ENCODE measurements at regions not wholly inside any gene's neighbourhood (a gene's known extent, or its start where the extent isn't known, plus 50 kb on each side); places are given as distances from the start of the nearest gene placed in this dataset.
A peak's percentile ranks its signal among the peaks of the same experiment; 100 is the strongest.

GRCh38 chr20:10805764-10806163 lies 132.0 kb upstream of the JAG1 start:
- 0 out of 7 replicates have a peak, but pooled peaks cover 0 to 5% (median 0%) of the 10 kb centered on the region in 4 experiments for H3K4me1 ChIP-seq (replicated peaks in 1 of 4; ENCODE audit: control insufficient read depth in 3 of 4, insufficient read depth in 4 of 4, low read length in 3 of 4)
- H3K9me3 ChIP-seq (ENCODE audit: insufficient read depth in 2 of 2, low read depth in 1 of 2, low read length in 1 of 2) = no peaks in the 10 kb centered on the region
- ChIA-PET POLR2A (ENCODE audit: partially characterized antibody) (interaction anchor here (1.4 kb wide), 1 partner anchor 12 kb away, joined by 6 read pairs; no protein-coding TSS in a partner anchor), CTCF (ENCODE audit: partially characterized antibody) (interaction anchor here (1.2 kb wide), 1 partner anchor 140 kb away, joined by 3 read pairs; no protein-coding TSS in a partner anchor)
- TF ChIP-seq JUN (IDR thresholded peaks at IDR 0.05; ENCODE audit: low read depth, low read length) = no peak
- TF ChIP-seq SIRT6 (IDR thresholded peaks at IDR 0.05; ENCODE audit: low read length) = no peak
- TF ChIP-seq KDM5A (IDR thresholded peaks at IDR 0.05; ENCODE audit: low read length) = no peak
- TF ChIP-seq RFX5 (IDR thresholded peaks at IDR 0.05; ENCODE audit: borderline replicate concordance, low read depth, low read length) = no peak
- TF ChIP-seq GABPA (IDR thresholded peaks at IDR 0.05; ENCODE audit: borderline replicate concordance, insufficient read depth, low read length) = no peak
- TF ChIP-seq, protein P1, sequence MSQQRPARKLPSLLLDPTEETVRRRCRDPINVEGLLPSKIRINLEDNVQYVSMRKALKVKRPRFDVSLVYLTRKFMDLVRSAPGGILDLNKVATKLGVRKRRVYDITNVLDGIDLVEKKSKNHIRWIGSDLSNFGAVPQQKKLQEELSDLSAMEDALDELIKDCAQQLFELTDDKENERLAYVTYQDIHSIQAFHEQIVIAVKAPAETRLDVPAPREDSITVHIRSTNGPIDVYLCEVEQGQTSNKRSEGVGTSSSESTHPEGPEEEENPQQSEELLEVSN (IDR thresholded peaks at IDR 0.05) = no peak
- no peak for TF ChIP-seq EGR1 (IDR thresholded peaks at IDR 0.05; ENCODE audit: borderline replicate concordance, low read depth, low read length)
- TF ChIP-seq RBBP5 (IDR thresholded peaks at IDR 0.05; ENCODE audit: borderline replicate concordance, low read depth, low read length) = no peak
- TF ChIP-seq FOSL1 (IDR thresholded peaks at IDR 0.05; ENCODE audit: insufficient read depth, low read depth, low read length) = no peak
- TF ChIP-seq RXRA (IDR thresholded peaks at IDR 0.05; ENCODE audit: insufficient read depth, low read depth, low read length) = no peak
- no peak for TF ChIP-seq JUND (IDR thresholded peaks at IDR 0.05; ENCODE audit: low read length)
- peak overlapping the region; percentile 84; the same call in 1 of the 2 replicates for H2AFZ ChIP-seq (ENCODE audit: low read length)
- no peak overlapping the region for H3K4me3 ChIP-seq (ENCODE audit: extremely low read depth in 1 of 4, insufficient read depth in 2 of 4, low read depth in 3 of 4, low read length in 4 of 4)
- H2BK12ac ChIP-seq (ENCODE audit: low read depth, low read length) = no peak overlapping the region
- no peak overlapping the region for H2BK20ac ChIP-seq (ENCODE audit: low read length)
- DNase-seq (ENCODE audit: low read depth in 1 of 2, low spot score in 2 of 2) = no peak
- no peaks in the 10 kb centered on the region for H3K79me2 ChIP-seq (ENCODE audit: control insufficient read depth in 1 of 2, insufficient read depth in 2 of 2, low read length in 2 of 2)
- H3K4ac ChIP-seq (replicated peaks; ENCODE audit: insufficient read length, low read depth, low read length) = no peak overlapping the region
- H3K14ac ChIP-seq (ENCODE audit: insufficient read length) = no peak overlapping the region
- FAIRE-seq = no peak
- no peak overlapping the region for H4K5ac ChIP-seq (ENCODE audit: insufficient read length, low read depth, low read length)
- no peaks in the 10 kb centered on the region for H3K27me3 ChIP-seq (replicated peaks in 1 of 4; ENCODE audit: control insufficient read depth in 3 of 4, extremely low read depth in 1 of 4, insufficient read depth in 3 of 4, low read length in 3 of 4)
- H3K9ac ChIP-seq (replicated peaks in 1 of 4; ENCODE audit: extremely low read depth in 1 of 4, low read depth in 3 of 4, low read length in 3 of 4) = no peak overlapping the region
- H2BK5ac ChIP-seq (ENCODE audit: low read depth, low read length) = no peak overlapping the region
- no peak overlapping the region for H3K4me2 ChIP-seq (ENCODE audit: insufficient read depth in 1 of 2, low read depth in 2 of 2, low read length in 2 of 2)
- no peak overlapping the region for H3K23ac ChIP-seq (ENCODE audit: insufficient read length)
- no peaks in the 10 kb centered on the region for H3K23me2 ChIP-seq (ENCODE audit: low read depth, low read length)
- no peaks in the 10 kb centered on the region for H4K20me1 ChIP-seq (replicated peaks in 1 of 2; ENCODE audit: control insufficient read depth in 1 of 2, insufficient read depth in 2 of 2, low read length in 2 of 2)
- no peak overlapping the region for H3K27ac ChIP-seq (ENCODE audit: low read depth, low read length)
- no peaks in the 10 kb centered on the region for H3K79me1 ChIP-seq (ENCODE audit: low read depth, low read length)
- H2BK15ac ChIP-seq (ENCODE audit: low read length) = no peak overlapping the region
- H3K36me3 ChIP-seq (ENCODE audit: control insufficient read depth in 2 of 4, insufficient read depth in 4 of 4, low read length in 3 of 4) = no peaks in the 10 kb centered on the region
- H2BK120ac ChIP-seq (replicated peaks; ENCODE audit: low read depth, low read length) = no peak overlapping the region
- no peak overlapping the region for H3K18ac ChIP-seq (ENCODE audit: extremely low read depth, low read length)
- WGBS, 2 experiments (ENCODE audit: extremely low coverage in 1 of 2, insufficient coverage in 1 of 2, insufficient read length in 1 of 2, insufficient replicate concordance in 2 of 2, low coverage in 1 of 2, low lambda C conversion rate in 2 of 2, missing lambda C conversion rate in 1 of 2) = 86% methylated on average over 7 of the region's 7 CpGs; no CpG with 5 or more reads in 1 of the 2 experiments
- H3K56ac ChIP-seq (replicated peaks; ENCODE audit: insufficient read length, low read depth, low read length) = no peak overlapping the region
- no peak overlapping the region for H4K91ac ChIP-seq (replicated peaks; ENCODE audit: insufficient read length, low read length)
- H2AK5ac ChIP-seq (ENCODE audit: low read depth, low read length) = no peak overlapping the region
- H4K8ac ChIP-seq (ENCODE audit: extremely low read depth, insufficient read depth, low read length) = no peak overlapping the region

Measured in H1 (cell line).